Endothelial cell of hepatic sinusoid (primary cell): ENCODE measurements at regions not wholly inside any gene's neighbourhood (a gene's known extent, or its start where the extent isn't known, plus 50 kb on each side); places are given as distances from the start of the nearest gene placed in this dataset.
"Not testable (repeated sequence)": the region's sequence is repeated elsewhere in the genome, so short reads cannot be mapped to it uniquely, and the experiment has no call there.

ENCODE experiments used
- in situ Hi-C: cut with HindIII; loops from 2 replicates; pipeline ENCODE4 v1.10.0; 2017; ENCODE audit warnings: low sequenced_read_pairs

DNA sequence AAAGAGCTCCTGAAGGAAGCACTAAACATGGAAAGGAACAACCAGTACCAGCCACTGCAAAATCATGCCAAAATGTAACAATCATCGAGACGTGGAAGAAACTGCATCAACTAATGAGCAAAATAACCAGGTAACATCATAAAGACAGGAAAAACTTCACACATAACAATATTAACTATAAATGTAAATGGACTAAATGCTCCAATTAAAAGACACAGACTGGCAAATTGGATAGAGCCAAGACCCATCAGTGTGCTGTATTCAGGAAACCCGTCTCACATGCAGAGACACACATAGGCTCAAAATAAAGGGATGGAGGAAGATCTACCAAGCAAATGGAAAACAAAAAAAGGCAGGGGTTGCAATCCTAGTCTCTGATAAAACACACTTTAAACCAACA, 83.9 kb upstream of the TSLP start:
- in situ Hi-C loops, result not testable (repeated sequence)

- in situ Hi-C loops, result no loop called here
Measured at GRCh38 chr5:110996742-110997141, 74.8 kb upstream of the TSLP start.

DNA sequence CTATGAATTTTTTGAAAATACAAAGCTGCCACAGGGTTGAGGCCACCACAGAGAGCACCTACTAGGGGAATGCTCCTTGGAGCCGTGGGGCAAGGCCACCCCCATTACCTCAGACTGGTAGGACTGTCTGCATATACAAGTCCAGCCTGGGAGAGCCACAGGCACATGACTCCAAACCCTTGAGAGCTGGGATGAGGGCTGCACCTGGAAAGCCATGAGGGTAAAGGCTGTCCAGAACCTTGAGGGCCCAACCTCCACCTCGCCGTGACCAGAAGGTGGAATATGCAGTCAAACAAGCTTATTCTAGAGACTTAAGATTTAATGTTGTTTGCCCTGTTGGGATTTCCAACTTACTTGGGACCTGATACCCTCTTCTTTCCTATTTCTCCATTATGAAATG, 69.5 kb upstream of the TSLP start:
- in situ Hi-C loops, result no loop called here

DNA sequence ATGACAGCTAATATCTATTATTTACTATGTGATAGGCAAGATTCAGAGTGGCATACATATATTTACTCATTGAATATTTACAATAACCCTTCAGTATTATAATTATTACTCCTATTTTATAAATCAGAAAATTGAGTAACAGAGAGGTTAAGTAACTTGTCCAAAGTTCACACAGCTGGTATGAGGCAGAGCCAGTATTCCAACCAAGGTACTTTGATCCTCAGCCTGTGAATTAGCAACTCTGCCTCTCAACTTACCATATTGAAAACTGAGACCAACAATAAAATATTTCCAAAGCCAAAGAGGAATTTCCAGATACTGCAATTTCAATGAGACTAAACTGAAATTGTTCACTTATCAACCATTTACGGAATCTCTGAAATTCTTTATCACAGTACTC, 67.9 kb upstream of the TSLP start:
- in situ Hi-C loops, result no loop called here

- in situ Hi-C loops, result no loop called here
Measured at GRCh38 chr5:111004291-111004690, 67.2 kb upstream of the TSLP start.

DNA sequence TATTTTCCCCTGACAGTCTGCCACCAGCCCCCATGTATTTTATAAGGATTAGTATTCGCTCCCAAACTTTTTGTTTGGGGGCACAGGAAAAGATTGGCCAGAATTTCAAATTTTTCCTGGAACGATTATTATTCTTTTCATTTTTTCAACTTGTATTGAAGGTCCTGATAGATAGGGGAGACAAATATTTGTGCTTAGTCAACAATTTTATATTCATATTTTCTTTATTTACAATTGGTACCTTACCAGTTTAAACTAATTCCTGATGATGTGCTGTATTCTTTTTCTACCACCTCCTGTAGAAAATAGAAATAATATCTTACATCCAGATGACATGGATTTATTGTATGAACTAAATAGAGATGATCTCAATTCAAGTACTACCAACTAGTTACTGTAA, 60.7 kb upstream of the TSLP start:
- in situ Hi-C loops, result loop anchor here (5.0 kb wide), 1 partner anchor 37 kb away; no protein-coding TSS in a partner anchor

DNA sequence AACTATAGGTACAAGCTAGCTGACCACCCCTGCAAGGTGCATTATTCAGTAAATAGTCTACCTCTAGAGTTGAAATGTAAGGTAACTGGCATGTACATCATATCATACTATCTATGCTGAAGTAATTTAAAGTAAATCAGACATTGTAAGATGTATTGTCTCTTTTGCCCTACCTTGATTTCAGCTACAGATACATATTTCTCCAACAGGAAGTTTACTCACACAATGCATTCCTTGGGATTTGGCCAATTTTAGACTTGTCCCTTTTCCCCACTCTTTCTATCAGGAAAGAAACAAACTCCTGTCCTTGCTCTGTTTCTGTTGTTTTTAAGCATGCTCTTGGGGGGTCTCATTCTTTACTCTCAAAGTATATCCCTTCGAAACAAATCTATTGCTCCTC, 58.5 kb upstream of the TSLP start:
- in situ Hi-C loops, result loop anchor here (5.0 kb wide), 1 partner anchor 34 kb away; no protein-coding TSS in a partner anchor

- in situ Hi-C loops, result no loop called here
Measured at GRCh38 chr5:111016801-111017200, 54.7 kb upstream of the TSLP start.

GRCh38 chr5:111017731-111018130, 53.8 kb upstream of the TSLP start:
- in situ Hi-C loops, result no loop called here
